HepG2 (cell line): ENCODE measurements at regions not wholly inside any gene's neighbourhood (a gene's known extent, or its start where the extent isn't known, plus 50 kb on each side); places are given as distances from the start of the nearest gene placed in this dataset.

Source experiments
- ATAC-seq: fragments of 200-7000 bp; cut with Tn5 transposase; 3 replicates; pipeline ENCODE4 v1.9.1; 2020; ENCODE audit warnings: mild to moderate bottlenecking, moderate library complexity
- BruUV-seq: library from RNA; stranded (reverse); fragments of 400-500 nt; replicated peaks from 2 replicates; lab custom pipeline; 2021; lab: Mats Ljungman, UMichigan
- CTCF ChIA-PET: fragments of 300-600 bp; formaldehyde crosslinking; extraction: SDS; loops from one replicate; lab custom pipeline; 2021; ENCODE audit warnings: low total read pairs, inconsistent platforms, low intra/inter-chr PET ratio; lab: Yijun Ruan, JAX
- POLR2A ChIA-PET: fragments of 350-600 bp; sonication (Branson Sonifier 250); formaldehyde crosslinking; loops from one replicate; lab custom pipeline; 2020; ENCODE audit warnings: antibody characterized with exemption, inconsistent platforms; lab: Yijun Ruan, JAX
- DNase-seq: peaks from one replicate; pipeline ENCODE4 v3.0.0-alpha.2; 2015; ENCODE audit warnings: low spot score
- FAIRE-seq: peaks from 3 replicates; lab custom pipeline; 2011; peaks lifted over from hg19 to GRCh38; lab: Jason Lieb, UNC
- H2AFZ ChIP-seq: one replicate; pipeline ENCODE4 v1.6.1; 2011; ENCODE audit warnings: low read length, inconsistent platforms
- H3K27ac ChIP-seq: fragments of 300-600 bp; 3 replicates; pipeline ENCODE4 v1.8.0; 2011; ENCODE audit warnings: mixed run types, mild to moderate bottlenecking, mixed read lengths, low read length, inconsistent platforms; ENCODE audit not compliant: insufficient read depth; ENCODE audit errors: extremely low read length
- H3K27me3 ChIP-seq, 2 experiments: fragments of 200-600 bp in 1 of 2; 2 replicates in 1 of 2; 3 replicates in 1 of 2; pipeline versions ENCODE4 v1.6.0 to v1.8.0; 2011; ENCODE audit warnings: low read length in 2 of 2, mild to moderate bottlenecking in 2 of 2, moderate library complexity in 2 of 2, inconsistent platforms in 1 of 2; ENCODE audit not compliant: insufficient read depth in 2 of 2, control insufficient read depth in 1 of 2
- H3K36me3 ChIP-seq, 2 experiments: fragments of 200-600 bp in 1 of 2; replicated peaks in 1 of 2; 2 replicates in 1 of 2; 3 replicates in 1 of 2; pipeline versions ENCODE4 v1.5.1 to v1.8.0; 2011; ENCODE audit warnings: low read length in 2 of 2, inconsistent platforms in 1 of 2; ENCODE audit not compliant: insufficient read depth in 2 of 2, control insufficient read depth in 1 of 2
- H3K4me1 ChIP-seq: 2 replicates; pipeline ENCODE4 v1.5.1; 2012; ENCODE audit warnings: low read length, inconsistent platforms; ENCODE audit not compliant: insufficient read depth
- H3K4me2 ChIP-seq: 2 replicates; pipeline ENCODE4 v1.6.0; 2011; ENCODE audit warnings: low read depth, low read length, inconsistent platforms
- H3K4me3 ChIP-seq, 3 experiments: fragments of 200-600 bp in 1 of 3; sonication (generic), shearing (Covaris generic) in 1 of 3; replicated peaks in 1 of 3; 2 replicates each; pipeline ENCODE4 v1.5.1; 2011 to 2016; ENCODE audit warnings: low read length in 3 of 3, inconsistent platforms in 2 of 3, low read depth in 2 of 3, mild to moderate bottlenecking in 2 of 3, control low read depth in 1 of 3, mixed read lengths in 1 of 3; ENCODE audit not compliant: insufficient read depth in 1 of 3
- H3K79me2 ChIP-seq: one replicate; pipeline ENCODE4 v1.6.1; 2011; ENCODE audit warnings: low read length, inconsistent platforms; ENCODE audit not compliant: insufficient read depth
- H3K9ac ChIP-seq: 2 replicates; pipeline ENCODE4 v1.6.0; 2011; ENCODE audit warnings: mild to moderate bottlenecking, low read depth, low read length, inconsistent platforms; ENCODE audit not compliant: insufficient read depth
- H3K9me3 ChIP-seq: 2 replicates; pipeline ENCODE4 v1.5.1; 2012; ENCODE audit warnings: mild to moderate bottlenecking, low read length
- H4K20me1 ChIP-seq: 2 replicates; pipeline ENCODE4 v1.6.0; 2011; ENCODE audit warnings: inconsistent platforms, mild to moderate bottlenecking, low read length, moderate library complexity; ENCODE audit not compliant: insufficient read depth
- AHR ChIP-seq: IDR thresholded peaks from 2 replicates; pipeline ENCODE4 v1.6.1; 2018; ENCODE audit warnings: missing genetic modification reagents, missing compliant biosample characterization
- ATRX ChIP-seq: sonication (generic); formaldehyde crosslinking; IDR thresholded peaks from 2 replicates; pipeline ENCODE4 v1.4.0; 2020; ENCODE audit warnings: missing genetic modification reagents, borderline replicate concordance
- CCAR2 ChIP-seq: fragments of 200-400 bp; formaldehyde crosslinking; optimal IDR thresholded peaks from 2 replicates; pipeline ENCODE3; 2018; ENCODE audit warnings: low read depth, mild to moderate bottlenecking, low read length, moderate library complexity
- GZF1 ChIP-seq: sonication (generic); formaldehyde crosslinking; IDR thresholded peaks from 2 replicates; pipeline ENCODE4 v1.5.1; 2020; ENCODE audit warnings: mild to moderate bottlenecking, missing genetic modification reagents
- RFX1 ChIP-seq: fragments of 450-650 bp; IDR thresholded peaks from 2 replicates; pipeline ENCODE4 v1.6.1; 2017
- SMC3 ChIP-seq: IDR thresholded peaks from 2 replicates; pipeline ENCODE4 v1.6.1; 2011; ENCODE audit warnings: low read length, improper control_type of control experiment
- ZFP36 ChIP-seq: fragments of 150-350 bp; IDR thresholded peaks from 2 replicates; pipeline ENCODE4 v1.6.1; 2018; ENCODE audit warnings: borderline replicate concordance, low read length, low read depth; ENCODE audit not compliant: partially characterized antibody
- ZSCAN21 ChIP-seq: sonication (generic); formaldehyde crosslinking; IDR thresholded peaks from 2 replicates; pipeline ENCODE4 v1.8.0; 2022; ENCODE audit warnings: mild to moderate bottlenecking, missing genetic modification reagents, moderate library complexity, borderline replicate concordance
- WGBS: methylation state at CpG from one replicate; pipeline ENCODE4 v1.1.6; 2017; ENCODE audit warnings: low lambda C conversion rate; 5-methylcytosine and 5-hydroxymethylcytosine counted together
- in situ Hi-C: cut with HindIII; loops from 2 replicates; pipeline ENCODE4 v1.10.0; 2017; ENCODE audit warnings: low pct_unique_long_range_greater_than_20kb; ENCODE audit not compliant: extremely low pct_ligation_motif_present
- intact Hi-C: fragments of 100-400 bp; cut with micrococcal nuclease; formaldehyde crosslinking; loops from one replicate; pipeline ENCODE4 v1.10.0; 2022; ENCODE audit not compliant: unreplicated experiment
- TF ChIP-seq, protein P1 (sequence below), 2 experiments: sonication (generic) in 1 of 2; formaldehyde crosslinking in 1 of 2; IDR thresholded peaks; 2 replicates each; pipeline versions ENCODE4 v1.6.1 to v1.9.0; 2014 to 2022; ENCODE audit warnings: antibody characterized with exemption in 1 of 2, borderline replicate concordance in 1 of 2, inconsistent platforms in 1 of 2, low read depth in 1 of 2, missing genetic modification reagents in 1 of 2
- TF ChIP-seq, protein P2 (sequence below): sonication (generic); formaldehyde crosslinking; IDR thresholded peaks from 2 replicates; pipeline ENCODE4 v1.5.1; 2020; ENCODE audit warnings: mild to moderate bottlenecking, missing genetic modification reagents, moderate library complexity
- TF ChIP-seq, protein P3 (sequence below): sonication (generic); formaldehyde crosslinking; IDR thresholded peaks from 2 replicates; pipeline ENCODE4 v1.5.1; 2020; ENCODE audit warnings: mild to moderate bottlenecking, missing genetic modification reagents, borderline replicate concordance

DNA sequence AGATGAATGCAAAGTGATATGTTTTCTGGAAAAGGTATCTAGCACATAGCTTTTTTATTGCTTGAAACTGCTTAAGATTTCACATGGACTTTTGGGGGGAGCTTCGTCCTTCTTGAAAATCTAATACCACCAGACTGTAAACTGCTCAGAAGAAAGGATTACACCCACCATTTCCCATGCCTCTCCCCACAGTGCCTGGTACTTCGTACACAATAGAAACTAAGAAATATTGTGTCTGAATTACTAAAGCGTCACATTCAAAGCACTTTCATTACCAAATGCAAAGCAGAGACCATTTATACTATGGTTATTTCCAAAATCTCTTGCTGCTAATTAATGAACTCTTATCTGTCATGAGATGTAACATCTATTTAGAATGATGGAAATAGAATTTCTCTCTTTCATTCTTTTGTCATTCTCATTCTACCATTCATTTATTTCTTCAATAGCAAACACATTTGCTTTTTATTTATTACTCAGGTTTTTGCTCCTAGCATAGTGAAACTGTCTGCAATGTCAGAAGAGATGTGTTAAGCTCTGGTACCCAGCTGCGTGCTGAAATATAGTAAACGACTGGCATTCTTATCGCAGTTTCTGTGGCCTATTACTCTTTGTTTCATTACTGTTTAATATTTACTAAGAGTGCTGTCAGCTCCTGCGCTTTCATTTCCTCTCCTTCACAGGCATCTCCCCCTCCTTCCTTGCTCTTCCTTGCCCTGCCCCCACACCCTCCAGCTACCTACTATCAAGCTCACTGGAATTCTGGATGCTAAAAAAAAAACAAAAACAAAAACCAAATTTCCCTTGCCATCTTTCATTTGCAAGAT lies 51.4 kb upstream of the RAPGEF2 start (continued):
- TF ChIP-seq AHR (CRISPR knock-in tag) (no peak), CCAR2 (no peak), ZFP36 (no peak), SMC3 (no peak)

DNA sequence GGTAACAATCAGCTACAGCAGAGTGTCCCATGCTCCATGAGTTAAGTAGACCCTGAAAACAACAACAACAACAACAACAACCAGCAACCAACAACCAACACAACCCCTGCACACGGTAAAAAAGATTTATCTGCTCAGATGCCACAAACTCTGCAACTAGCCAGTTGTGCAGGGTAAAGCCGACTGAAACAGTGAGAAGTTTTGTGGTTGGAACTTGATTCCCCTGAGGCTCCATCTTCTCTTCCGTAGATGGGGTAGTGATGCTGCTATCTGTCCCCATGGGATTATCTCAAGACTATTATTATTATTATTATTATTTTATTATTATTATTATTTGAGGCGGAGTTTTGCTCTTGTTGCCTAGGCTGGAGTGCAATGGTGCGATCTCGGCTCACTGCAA lies 50.6 kb upstream of the RAPGEF2 start:
- in situ Hi-C loops: no loop called here
- no peak for TF ChIP-seq ZSCAN21
- no peak for TF ChIP-seq RFX1
- TF ChIP-seq, protein P1, sequence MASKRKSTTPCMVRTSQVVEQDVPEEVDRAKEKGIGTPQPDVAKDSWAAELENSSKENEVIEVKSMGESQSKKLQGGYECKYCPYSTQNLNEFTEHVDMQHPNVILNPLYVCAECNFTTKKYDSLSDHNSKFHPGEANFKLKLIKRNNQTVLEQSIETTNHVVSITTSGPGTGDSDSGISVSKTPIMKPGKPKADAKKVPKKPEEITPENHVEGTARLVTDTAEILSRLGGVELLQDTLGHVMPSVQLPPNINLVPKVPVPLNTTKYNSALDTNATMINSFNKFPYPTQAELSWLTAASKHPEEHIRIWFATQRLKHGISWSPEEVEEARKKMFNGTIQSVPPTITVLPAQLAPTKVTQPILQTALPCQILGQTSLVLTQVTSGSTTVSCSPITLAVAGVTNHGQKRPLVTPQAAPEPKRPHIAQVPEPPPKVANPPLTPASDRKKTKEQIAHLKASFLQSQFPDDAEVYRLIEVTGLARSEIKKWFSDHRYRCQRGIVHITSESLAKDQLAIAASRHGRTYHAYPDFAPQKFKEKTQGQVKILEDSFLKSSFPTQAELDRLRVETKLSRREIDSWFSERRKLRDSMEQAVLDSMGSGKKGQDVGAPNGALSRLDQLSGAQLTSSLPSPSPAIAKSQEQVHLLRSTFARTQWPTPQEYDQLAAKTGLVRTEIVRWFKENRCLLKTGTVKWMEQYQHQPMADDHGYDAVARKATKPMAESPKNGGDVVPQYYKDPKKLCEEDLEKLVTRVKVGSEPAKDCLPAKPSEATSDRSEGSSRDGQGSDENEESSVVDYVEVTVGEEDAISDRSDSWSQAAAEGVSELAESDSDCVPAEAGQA (IDR thresholded peaks at IDR 0.05; ENCODE audit: low read depth): no peak
- TF ChIP-seq, protein P1 (CRISPR knock-in tag; IDR thresholded peaks at IDR 0.05; ENCODE audit: borderline replicate concordance): no peak
- TF ChIP-seq, protein P2, sequence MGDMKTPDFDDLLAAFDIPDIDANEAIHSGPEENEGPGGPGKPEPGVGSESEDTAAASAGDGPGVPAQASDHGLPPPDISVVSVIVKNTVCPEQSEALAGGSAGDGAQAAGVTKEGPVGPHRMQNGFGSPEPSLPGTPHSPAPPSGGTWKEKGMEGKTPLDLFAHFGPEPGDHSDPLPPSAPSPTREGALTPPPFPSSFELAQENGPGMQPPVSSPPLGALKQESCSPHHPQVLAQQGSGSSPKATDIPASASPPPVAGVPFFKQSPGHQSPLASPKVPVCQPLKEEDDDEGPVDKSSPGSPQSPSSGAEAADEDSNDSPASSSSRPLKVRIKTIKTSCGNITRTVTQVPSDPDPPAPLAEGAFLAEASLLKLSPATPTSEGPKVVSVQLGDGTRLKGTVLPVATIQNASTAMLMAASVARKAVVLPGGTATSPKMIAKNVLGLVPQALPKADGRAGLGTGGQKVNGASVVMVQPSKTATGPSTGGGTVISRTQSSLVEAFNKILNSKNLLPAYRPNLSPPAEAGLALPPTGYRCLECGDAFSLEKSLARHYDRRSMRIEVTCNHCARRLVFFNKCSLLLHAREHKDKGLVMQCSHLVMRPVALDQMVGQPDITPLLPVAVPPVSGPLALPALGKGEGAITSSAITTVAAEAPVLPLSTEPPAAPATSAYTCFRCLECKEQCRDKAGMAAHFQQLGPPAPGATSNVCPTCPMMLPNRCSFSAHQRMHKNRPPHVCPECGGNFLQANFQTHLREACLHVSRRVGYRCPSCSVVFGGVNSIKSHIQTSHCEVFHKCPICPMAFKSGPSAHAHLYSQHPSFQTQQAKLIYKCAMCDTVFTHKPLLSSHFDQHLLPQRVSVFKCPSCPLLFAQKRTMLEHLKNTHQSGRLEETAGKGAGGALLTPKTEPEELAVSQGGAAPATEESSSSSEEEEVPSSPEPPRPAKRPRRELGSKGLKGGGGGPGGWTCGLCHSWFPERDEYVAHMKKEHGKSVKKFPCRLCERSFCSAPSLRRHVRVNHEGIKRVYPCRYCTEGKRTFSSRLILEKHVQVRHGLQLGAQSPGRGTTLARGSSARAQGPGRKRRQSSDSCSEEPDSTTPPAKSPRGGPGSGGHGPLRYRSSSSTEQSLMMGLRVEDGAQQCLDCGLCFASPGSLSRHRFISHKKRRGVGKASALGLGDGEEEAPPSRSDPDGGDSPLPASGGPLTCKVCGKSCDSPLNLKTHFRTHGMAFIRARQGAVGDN (CRISPR knock-in tag): no peak
- no peak for TF ChIP-seq ATRX (CRISPR knock-in tag)
- TF ChIP-seq, protein P3, sequence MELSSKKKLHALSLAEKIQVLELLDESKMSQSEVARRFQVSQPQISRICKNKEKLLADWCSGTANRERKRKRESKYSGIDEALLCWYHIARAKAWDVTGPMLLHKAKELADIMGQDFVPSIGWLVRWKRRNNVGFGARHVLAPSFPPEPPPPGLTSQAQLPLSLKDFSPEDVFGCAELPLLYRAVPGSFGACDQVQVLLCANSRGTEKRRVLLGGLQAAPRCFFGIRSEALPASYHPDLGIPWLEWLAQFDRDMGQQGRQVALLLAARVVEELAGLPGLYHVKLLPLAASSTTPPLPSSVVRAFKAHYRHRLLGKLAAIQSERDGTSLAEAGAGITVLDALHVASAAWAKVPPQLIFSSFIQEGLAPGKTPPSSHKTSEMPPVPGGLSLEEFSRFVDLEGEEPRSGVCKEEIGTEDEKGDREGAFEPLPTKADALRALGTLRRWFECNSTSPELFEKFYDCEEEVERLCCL (CRISPR knock-in tag): no peak
- TF ChIP-seq GZF1: no peak

More for the DNA sequence above, 50.6 kb upstream of the RAPGEF2 start:
- ChIA-PET POLR2A (no interaction called here), CTCF (no interaction called here)
- H3K79me2 ChIP-seq: no peaks in the 10 kb centered on the region
- H3K36me3 ChIP-seq: no peaks in the 10 kb centered on the region
- no peak overlapping the region for H2AFZ ChIP-seq
- DNase-seq: no peak
- H3K9me3 ChIP-seq: no peaks in the 10 kb centered on the region
- H3K27me3 ChIP-seq: 0 out of 5 replicates have a peak, but pooled peaks cover 0 to 1% of the 10 kb centered on the region in 2 experiments
- no peak overlapping the region for H3K4me3 ChIP-seq
- H3K27ac ChIP-seq: no peak overlapping the region
- WGBS: 75% methylated on average over 5 of the region's 6 CpGs
- H4K20me1 ChIP-seq: no peaks in the 10 kb centered on the region
- no peak overlapping the region for H3K4me2 ChIP-seq
- H3K4me1 ChIP-seq: peaks cover 13% of the 10 kb centered on the region
- FAIRE-seq: no peak
- ATAC-seq: no peak
- no TSS peak for BruUV-seq
- intact Hi-C loops: no loop called here
- no peak overlapping the region for H3K9ac ChIP-seq
